Skeletal muscle satellite cell (primary cell): ENCODE measurements at regions not wholly inside any gene's neighbourhood (a gene's known extent, or its start where the extent isn't known, plus 50 kb on each side); places are given as distances from the start of the nearest gene placed in this dataset.

ENCODE experiments used
- H3K27me3 ChIP-seq: 2 replicates; pipeline ENCODE4 v1.7.0; 2013; ENCODE audit warnings: low read length; ENCODE audit not compliant: control insufficient read depth, insufficient read depth
- H3K36me3 ChIP-seq: 2 replicates; pipeline ENCODE4 v1.7.0; 2013; ENCODE audit warnings: mild to moderate bottlenecking, control low read depth, low read length; ENCODE audit not compliant: insufficient read depth
- H3K4me1 ChIP-seq: 2 replicates; pipeline ENCODE4 v1.7.0; 2013; ENCODE audit warnings: low read length; ENCODE audit not compliant: control insufficient read depth, insufficient read depth
- H3K4me2 ChIP-seq: 2 replicates; pipeline ENCODE4 v1.7.0; 2013; ENCODE audit warnings: mild to moderate bottlenecking, low read length
- H3K4me3 ChIP-seq: 2 replicates; pipeline ENCODE4 v1.7.0; 2013; ENCODE audit warnings: low read length
- H3K9ac ChIP-seq: 2 replicates; pipeline ENCODE4 v1.7.0; 2013; ENCODE audit warnings: mild to moderate bottlenecking, low read depth, low read length, moderate library complexity
- H3K9me3 ChIP-seq: replicated peaks from 2 replicates; pipeline ENCODE4 v1.7.0; 2013; ENCODE audit warnings: mild to moderate bottlenecking, control low read depth, low read length

- no peak overlapping the region for H3K4me2 ChIP-seq
- H3K36me3 ChIP-seq: peaks cover 66% of the 10 kb centered on the region
- no peak overlapping the region for H3K4me3 ChIP-seq
- no peaks in the 10 kb centered on the region for H3K9me3 ChIP-seq
- peaks cover 84% of the 10 kb centered on the region for H3K4me1 ChIP-seq
- no peaks in the 10 kb centered on the region for H3K27me3 ChIP-seq
- H3K9ac ChIP-seq: no peak overlapping the region
Observed at GRCh38 chr9:127553793-127554192, 58.3 kb upstream of the STXBP1 start.

GRCh38 chr9:127554966-127555839, 56.9 kb upstream of the STXBP1 start:
- Histone ChIP-seq H3K4me2 (peak overlapping the region; percentile 71), H3K27me3 (no peaks in the 10 kb centered on the region), H3K4me1 (peaks cover 84% of the 10 kb centered on the region), H3K4me3 (peak overlapping the region; percentile 29), H3K9me3 (no peaks in the 10 kb centered on the region), H3K36me3 (peaks cover 66% of the 10 kb centered on the region), H3K9ac (peak overlapping the region; percentile 58)

- H3K9ac ChIP-seq: peak overlapping the region; percentile 58
- H3K36me3 ChIP-seq: peaks cover 71% of the 10 kb centered on the region
- no peaks in the 10 kb centered on the region for H3K9me3 ChIP-seq
- peak overlapping the region; percentile 29 for H3K4me3 ChIP-seq
- no peaks in the 10 kb centered on the region for H3K27me3 ChIP-seq
- peaks cover 85% of the 10 kb centered on the region for H3K4me1 ChIP-seq
- peak overlapping the region; percentile 71 for H3K4me2 ChIP-seq
Observed at GRCh38 chr9:127555840-127556820, 55.9 kb upstream of the STXBP1 start.

DNA sequence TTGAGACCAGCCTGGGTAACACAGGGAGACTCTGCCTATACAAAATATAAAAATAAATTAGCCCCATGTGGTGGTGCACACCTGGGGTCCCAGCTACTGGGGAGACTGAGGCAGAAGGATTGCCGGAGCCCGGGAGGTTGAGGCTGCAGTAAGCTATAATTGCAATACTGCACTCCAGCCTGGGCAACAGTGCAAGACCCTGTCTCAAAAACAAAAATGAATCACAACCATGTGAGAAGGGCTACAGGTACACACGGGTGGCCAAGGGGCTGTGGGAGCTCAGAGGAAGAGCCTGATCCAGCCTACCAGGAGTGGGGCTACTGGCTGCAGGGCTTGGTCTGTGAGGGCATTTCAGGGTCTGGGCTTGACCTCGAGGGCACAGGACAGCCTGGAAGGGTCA, 55.2 kb upstream of the STXBP1 start:
- Histone ChIP-seq H3K4me3 (no peak overlapping the region), H3K4me2 (peak overlapping the region; percentile 60), H3K36me3 (peaks cover 73% of the 10 kb centered on the region), H3K27me3 (no peaks in the 10 kb centered on the region), H3K4me1 (peaks cover 88% of the 10 kb centered on the region), H3K9ac (no peak overlapping the region), H3K9me3 (no peaks in the 10 kb centered on the region)

- no peaks in the 10 kb centered on the region for H3K9me3 ChIP-seq
- peaks cover 72% of the 10 kb centered on the region for H3K36me3 ChIP-seq
- peak overlapping the region; percentile 60 for H3K4me2 ChIP-seq
- H3K9ac ChIP-seq: peak overlapping the region; percentile 74
- H3K4me3 ChIP-seq: peak overlapping the region; percentile 9
- H3K4me1 ChIP-seq: peaks cover 91% of the 10 kb centered on the region
- no peaks in the 10 kb centered on the region for H3K27me3 ChIP-seq
Observed at GRCh38 chr9:127557466-127557869, 54.6 kb upstream of the STXBP1 start.

DNA sequence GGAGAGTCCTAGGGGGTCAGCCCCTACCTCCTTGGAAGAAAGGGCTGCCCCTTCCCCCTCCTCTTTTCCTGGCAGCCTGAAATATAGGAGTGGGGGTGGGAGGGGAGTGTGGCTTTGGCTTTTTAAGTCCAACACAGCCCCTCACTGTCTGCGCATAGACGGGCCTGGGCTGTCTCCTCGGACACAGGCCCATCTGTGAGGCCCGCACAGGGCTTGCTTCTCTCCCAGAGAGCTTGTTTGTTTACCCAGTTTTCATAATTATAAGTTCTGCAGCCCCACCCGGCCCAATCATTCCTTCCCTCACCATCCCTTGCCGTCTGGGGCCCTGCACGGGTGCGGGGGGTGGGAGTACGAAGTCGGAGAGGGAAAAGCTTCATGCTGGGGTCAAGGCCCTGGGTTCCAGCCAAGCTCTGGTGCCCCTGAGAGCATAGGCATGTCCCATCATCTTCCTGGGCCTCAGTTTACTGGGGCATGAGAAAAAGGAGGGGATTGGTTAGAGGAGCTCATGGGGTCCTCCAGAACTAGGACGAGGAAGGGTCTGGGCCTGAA, 54.0 kb upstream of the STXBP1 start:
- peaks cover 97% of the 10 kb centered on the region for H3K4me1 ChIP-seq
- H3K36me3 ChIP-seq: peaks cover 73% of the 10 kb centered on the region
- H3K27me3 ChIP-seq: no peaks in the 10 kb centered on the region
- no peaks in the 10 kb centered on the region for H3K9me3 ChIP-seq
- peak overlapping the region; percentile 36 for H3K4me3 ChIP-seq
- H3K9ac ChIP-seq: peak overlapping the region; percentile 74
- peak overlapping the region; percentile 60 for H3K4me2 ChIP-seq

DNA sequence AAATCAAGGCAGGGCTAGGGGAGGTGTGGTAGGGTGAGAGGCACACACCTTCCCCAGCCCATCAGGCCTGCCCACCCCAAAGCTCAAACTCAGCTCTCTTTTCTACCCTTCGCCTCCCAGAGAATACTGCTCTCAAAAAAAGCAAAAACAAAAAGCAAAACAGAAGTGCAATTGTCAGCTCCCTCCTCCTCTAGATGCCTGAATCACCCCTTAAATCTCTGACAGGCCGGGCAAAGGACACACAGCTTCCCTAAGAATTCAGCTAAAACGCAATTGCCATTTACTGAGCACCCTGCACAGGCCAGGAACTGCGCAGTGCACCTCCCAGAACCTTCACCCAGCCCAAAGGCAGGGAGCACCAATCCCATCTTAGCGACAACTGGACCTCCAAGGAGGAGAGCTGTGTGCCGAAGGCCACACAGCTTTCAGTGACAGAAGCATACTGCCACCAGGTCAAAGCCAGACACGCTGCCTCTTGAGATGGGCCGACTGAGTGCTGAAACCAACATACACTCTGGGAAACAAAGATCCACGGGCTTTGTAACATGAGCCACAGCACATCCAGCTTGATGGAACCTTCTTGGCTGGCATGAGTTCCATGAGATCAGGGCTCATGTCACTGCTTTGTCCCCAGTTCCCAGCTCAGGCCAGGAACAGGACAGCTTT, 53.4 kb upstream of the STXBP1 start:
- peaks cover 71% of the 10 kb centered on the region for H3K36me3 ChIP-seq

GRCh38 chr9:127559247-127559680, 52.8 kb upstream of the STXBP1 start:
- peak overlapping the region; percentile 74 for H3K9ac ChIP-seq
- peaks cover 97% of the 10 kb centered on the region for H3K4me1 ChIP-seq
- H3K4me3 ChIP-seq: peak overlapping the region; percentile 14

More for the DNA sequence above, 53.4 kb upstream of the STXBP1 start:
- H3K4me1 ChIP-seq: peaks cover 97% of the 10 kb centered on the region
- H3K9ac ChIP-seq: peak overlapping the region; percentile 74
- no peaks in the 10 kb centered on the region for H3K27me3 ChIP-seq
- H3K9me3 ChIP-seq: no peaks in the 10 kb centered on the region
- H3K4me2 ChIP-seq: peak overlapping the region; percentile 60
- peak overlapping the region; percentile 36 for H3K4me3 ChIP-seq

DNA sequence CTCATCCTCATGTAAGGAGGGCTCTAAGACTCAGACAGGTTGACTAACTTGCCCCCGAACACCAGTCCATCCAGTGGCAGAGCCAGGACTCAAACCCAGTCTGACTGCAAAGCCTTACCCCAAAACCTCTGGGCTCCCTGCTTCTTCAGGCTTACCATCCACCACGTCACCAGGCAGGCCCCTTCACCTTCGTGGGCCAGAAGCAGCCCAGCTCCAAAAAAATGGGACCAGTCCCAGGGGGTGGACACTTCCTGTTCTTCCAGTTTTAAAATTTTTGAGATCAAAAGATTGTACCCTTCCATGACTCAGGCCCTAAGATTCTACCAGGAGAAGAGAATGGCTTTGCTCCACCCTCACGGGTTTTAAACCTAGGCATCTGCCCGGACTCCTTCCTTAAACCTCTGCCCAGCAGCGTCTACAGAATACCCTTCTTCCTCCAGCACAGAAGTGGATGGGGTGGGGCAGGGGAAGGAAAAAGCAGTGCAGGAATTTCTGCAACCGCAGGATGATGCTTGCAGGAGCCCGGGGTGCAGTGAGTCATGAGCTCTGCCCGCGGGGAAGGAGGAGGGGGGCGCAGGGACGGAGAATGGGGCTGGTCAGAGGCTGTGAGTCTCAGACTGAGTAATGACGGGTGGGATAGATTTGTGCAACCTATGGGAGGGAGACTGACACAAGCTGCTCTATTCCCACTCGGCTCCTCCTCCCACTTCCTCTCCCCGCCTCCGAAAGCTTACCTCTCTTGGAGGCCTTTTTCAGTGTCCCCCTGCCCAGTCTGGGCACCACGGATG, 50.4 kb upstream of the STXBP1 start:
- Histone ChIP-seq H3K36me3 (peaks cover 72% of the 10 kb centered on the region), H3K4me3 (peak overlapping the region; percentile 62), H3K4me2 (peak overlapping the region; percentile 80), H3K4me1 (peaks cover 92% of the 10 kb centered on the region), H3K9ac (peak overlapping the region; percentile 71), H3K27me3 (no peaks in the 10 kb centered on the region), H3K9me3 (no peaks in the 10 kb centered on the region)

More at GRCh38 chr9:127559247-127559680, 52.8 kb upstream of the STXBP1 start:
- Histone ChIP-seq H3K4me2 (peak overlapping the region; percentile 60), H3K9me3 (no peaks in the 10 kb centered on the region), H3K27me3 (no peaks in the 10 kb centered on the region), H3K36me3 (peaks cover 71% of the 10 kb centered on the region)
